GM23338 (cell line): ENCODE measurements at regions not wholly inside any gene's neighbourhood (a gene's known extent, or its start where the extent isn't known, plus 50 kb on each side); places are given as distances from the start of the nearest gene placed in this dataset.

Experiments
- ATAC-seq: fragments of 200-7000 bp; cut with Tn5 transposase; 3 replicates; pipeline ENCODE4 v1.9.1; 2020
- DNase-seq: peaks from one replicate; pipeline ENCODE4 v3.0.0-alpha.2; 2015; ENCODE audit warnings: low spot score
- H2AFZ ChIP-seq: fragments of 200-600 bp; sonication (generic); 2 replicates; pipeline ENCODE4 v1.8.0; 2016; ENCODE audit warnings: antibody characterized with exemption, mild to moderate bottlenecking, moderate library complexity
- H3F3A ChIP-seq: fragments of 200-600 bp; sonication (generic); replicated peaks from 2 replicates; pipeline ENCODE4 v1.8.0; 2017; ENCODE audit warnings: antibody characterized with exemption, mixed run types, low read depth
- H3K27ac ChIP-seq: fragments of 200-600 bp; sonication (generic); 2 replicates; pipeline ENCODE4 v1.6.1; 2016; ENCODE audit warnings: low read depth
- H3K27me3 ChIP-seq: fragments of 200-600 bp; sonication (generic); 2 replicates; pipeline ENCODE4 v1.8.0; 2016; ENCODE audit warnings: mild to moderate bottlenecking, mixed run types, moderate library complexity; ENCODE audit not compliant: insufficient read depth
- H3K36me3 ChIP-seq: fragments of 200-600 bp; sonication (generic); 2 replicates; pipeline ENCODE4 v1.8.0; 2016; ENCODE audit warnings: mild to moderate bottlenecking; ENCODE audit not compliant: insufficient read depth
- H3K4me1 ChIP-seq: fragments of 200-600 bp; sonication (generic); 2 replicates; pipeline ENCODE4 v1.8.0; 2016; ENCODE audit warnings: mild to moderate bottlenecking, moderate library complexity; ENCODE audit not compliant: insufficient read depth
- H3K4me2 ChIP-seq: fragments of 200-600 bp; sonication (generic); 2 replicates; pipeline ENCODE4 v1.7.1; 2017; ENCODE audit warnings: mixed run types
- H3K4me3 ChIP-seq: fragments of 200-600 bp; sonication (generic); 2 replicates; pipeline ENCODE4 v1.6.1; 2016; ENCODE audit warnings: mixed run types
- H3K79me2 ChIP-seq: fragments of 200-600 bp; sonication (generic); replicated peaks from 2 replicates; pipeline ENCODE4 v1.8.0; 2017; ENCODE audit warnings: mild to moderate bottlenecking; ENCODE audit not compliant: insufficient read depth
- H3K9me2 ChIP-seq: fragments of 200-600 bp; sonication (generic); 2 replicates; pipeline ENCODE4 v1.8.0; 2017; ENCODE audit not compliant: insufficient read depth
- H4K20me1 ChIP-seq: fragments of 200-600 bp; sonication (generic); replicated peaks from 2 replicates; pipeline ENCODE4 v1.8.0; 2017; ENCODE audit warnings: mild to moderate bottlenecking; ENCODE audit not compliant: insufficient read depth
- H3K27ac Mint-ChIP-seq: 2 replicates; pipeline ENCODE4 v1.8.0; 2020; ENCODE audit warnings: inconsistent platforms, mild to moderate bottlenecking, moderate library complexity, mixed read lengths
- H3K27me3 Mint-ChIP-seq: 3 replicates; pipeline ENCODE4 v1.8.0; 2022; ENCODE audit warnings: low read depth, mild to moderate bottlenecking, moderate library complexity, mixed read lengths, inconsistent platforms; ENCODE audit not compliant: insufficient read depth, poor library complexity
- H3K36me3 Mint-ChIP-seq: 3 replicates; pipeline ENCODE4 v1.8.0; 2021; ENCODE audit warnings: low read depth, mild to moderate bottlenecking, inconsistent platforms, moderate library complexity, mixed read lengths
- H3K4me1 Mint-ChIP-seq: 3 replicates; pipeline ENCODE4 v1.8.0; 2020; ENCODE audit warnings: mild to moderate bottlenecking, inconsistent platforms, mixed read lengths
- H3K4me3 Mint-ChIP-seq: 3 replicates; pipeline ENCODE4 v1.8.0; 2021; ENCODE audit warnings: moderate library complexity, mild to moderate bottlenecking, inconsistent platforms, mixed read lengths
- H3K9me3 Mint-ChIP-seq: 3 replicates; pipeline ENCODE4 v1.8.0; 2020; ENCODE audit warnings: moderate library complexity, mild to moderate bottlenecking, inconsistent platforms, mixed read lengths
- EZH2 ChIP-seq: fragments of 200-600 bp; sonication (generic); IDR thresholded peaks from one replicate; pipeline ENCODE4 v1.8.0; 2017; ENCODE audit warnings: antibody characterized with exemption, mild to moderate bottlenecking, low read depth; ENCODE audit not compliant: unreplicated experiment
- EZH2phosphoT487 ChIP-seq: fragments of 200-600 bp; sonication (generic); IDR thresholded peaks from one replicate; pipeline ENCODE4 v1.8.1; 2018; ENCODE audit warnings: antibody characterized with exemption; ENCODE audit not compliant: unreplicated experiment
- JUNB ChIP-seq: IDR thresholded peaks from one replicate; pipeline ENCODE4 v1.6.1; 2016; ENCODE audit warnings: antibody characterized with exemption; ENCODE audit not compliant: unreplicated experiment
- NANOG ChIP-seq: IDR thresholded peaks from 2 replicates; pipeline ENCODE4 v1.6.1; 2016; ENCODE audit warnings: antibody characterized with exemption, borderline replicate concordance
- POLR2AphosphoS5 ChIP-seq: IDR thresholded peaks from 2 replicates; pipeline ENCODE4 v1.6.1; 2016; ENCODE audit warnings: antibody characterized with exemption, low read depth
- STAT1 ChIP-seq: IDR thresholded peaks from one replicate; pipeline ENCODE4 v1.6.1; 2016; ENCODE audit warnings: antibody characterized with exemption; ENCODE audit not compliant: unreplicated experiment
- ZNF114 ChIP-seq: fragments of 250-450 bp; sonication (Bioruptor Pico); IDR thresholded peaks from 2 replicates; pipeline ENCODE4 v1.5.0; 2020; ENCODE audit warnings: mild to moderate bottlenecking, moderate library complexity
- ZNF331 ChIP-seq: fragments of 250-450 bp; sonication (Bioruptor Pico); IDR thresholded peaks from 2 replicates; pipeline ENCODE4 v1.5.0; 2020; ENCODE audit warnings: low read depth, mild to moderate bottlenecking, moderate library complexity
- TF ChIP-seq, protein P1 (sequence below): fragments of 250-450 bp; sonication (Bioruptor Pico); IDR thresholded peaks from 2 replicates; pipeline ENCODE4 v1.5.0; 2020; ENCODE audit warnings: mild to moderate bottlenecking, moderate library complexity
- TF ChIP-seq, protein P2 (sequence below): IDR thresholded peaks from one replicate; pipeline ENCODE4 v1.6.1; 2018; ENCODE audit warnings: antibody characterized with exemption; ENCODE audit not compliant: unreplicated experiment
- TF ChIP-seq, protein P3 (sequence below), 2 experiments: fragments of 200-600 bp in 1 of 2; sonication (generic) in 1 of 2; conservative IDR thresholded peaks; 2 replicates each; pipeline versions ENCODE4 v1.5.1 to v1.6.1; 2016 to 2017; ENCODE audit warnings: antibody characterized with exemption in 2 of 2, low read depth in 2 of 2, mild to moderate bottlenecking in 2 of 2, moderate library complexity in 1 of 2
- TF ChIP-seq, protein P4 (sequence below): IDR thresholded peaks from 2 replicates; pipeline ENCODE4 v1.6.1; 2016; ENCODE audit warnings: antibody characterized with exemption

DNA sequence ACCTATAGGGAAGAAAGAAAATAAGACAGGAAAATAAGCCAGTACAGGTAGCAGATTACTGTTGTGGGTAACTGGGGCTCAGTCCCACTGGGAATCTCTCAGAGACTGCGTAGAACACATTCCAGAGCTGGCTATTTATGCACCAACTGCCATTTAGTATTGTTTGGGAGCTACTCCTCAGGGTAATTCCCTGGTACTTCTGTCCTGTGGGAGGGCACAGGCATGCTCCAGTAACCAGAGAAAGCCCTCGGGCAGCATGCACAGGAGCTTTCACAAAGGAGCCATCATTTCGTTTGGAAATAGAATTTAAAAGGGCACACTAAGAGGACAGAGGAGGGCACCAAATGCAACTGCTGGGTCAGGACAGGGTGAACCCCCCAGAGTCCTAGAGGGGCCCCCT is 148.0 kb upstream of the LRFN2 start (continued):
- TF ChIP-seq, protein P1, sequence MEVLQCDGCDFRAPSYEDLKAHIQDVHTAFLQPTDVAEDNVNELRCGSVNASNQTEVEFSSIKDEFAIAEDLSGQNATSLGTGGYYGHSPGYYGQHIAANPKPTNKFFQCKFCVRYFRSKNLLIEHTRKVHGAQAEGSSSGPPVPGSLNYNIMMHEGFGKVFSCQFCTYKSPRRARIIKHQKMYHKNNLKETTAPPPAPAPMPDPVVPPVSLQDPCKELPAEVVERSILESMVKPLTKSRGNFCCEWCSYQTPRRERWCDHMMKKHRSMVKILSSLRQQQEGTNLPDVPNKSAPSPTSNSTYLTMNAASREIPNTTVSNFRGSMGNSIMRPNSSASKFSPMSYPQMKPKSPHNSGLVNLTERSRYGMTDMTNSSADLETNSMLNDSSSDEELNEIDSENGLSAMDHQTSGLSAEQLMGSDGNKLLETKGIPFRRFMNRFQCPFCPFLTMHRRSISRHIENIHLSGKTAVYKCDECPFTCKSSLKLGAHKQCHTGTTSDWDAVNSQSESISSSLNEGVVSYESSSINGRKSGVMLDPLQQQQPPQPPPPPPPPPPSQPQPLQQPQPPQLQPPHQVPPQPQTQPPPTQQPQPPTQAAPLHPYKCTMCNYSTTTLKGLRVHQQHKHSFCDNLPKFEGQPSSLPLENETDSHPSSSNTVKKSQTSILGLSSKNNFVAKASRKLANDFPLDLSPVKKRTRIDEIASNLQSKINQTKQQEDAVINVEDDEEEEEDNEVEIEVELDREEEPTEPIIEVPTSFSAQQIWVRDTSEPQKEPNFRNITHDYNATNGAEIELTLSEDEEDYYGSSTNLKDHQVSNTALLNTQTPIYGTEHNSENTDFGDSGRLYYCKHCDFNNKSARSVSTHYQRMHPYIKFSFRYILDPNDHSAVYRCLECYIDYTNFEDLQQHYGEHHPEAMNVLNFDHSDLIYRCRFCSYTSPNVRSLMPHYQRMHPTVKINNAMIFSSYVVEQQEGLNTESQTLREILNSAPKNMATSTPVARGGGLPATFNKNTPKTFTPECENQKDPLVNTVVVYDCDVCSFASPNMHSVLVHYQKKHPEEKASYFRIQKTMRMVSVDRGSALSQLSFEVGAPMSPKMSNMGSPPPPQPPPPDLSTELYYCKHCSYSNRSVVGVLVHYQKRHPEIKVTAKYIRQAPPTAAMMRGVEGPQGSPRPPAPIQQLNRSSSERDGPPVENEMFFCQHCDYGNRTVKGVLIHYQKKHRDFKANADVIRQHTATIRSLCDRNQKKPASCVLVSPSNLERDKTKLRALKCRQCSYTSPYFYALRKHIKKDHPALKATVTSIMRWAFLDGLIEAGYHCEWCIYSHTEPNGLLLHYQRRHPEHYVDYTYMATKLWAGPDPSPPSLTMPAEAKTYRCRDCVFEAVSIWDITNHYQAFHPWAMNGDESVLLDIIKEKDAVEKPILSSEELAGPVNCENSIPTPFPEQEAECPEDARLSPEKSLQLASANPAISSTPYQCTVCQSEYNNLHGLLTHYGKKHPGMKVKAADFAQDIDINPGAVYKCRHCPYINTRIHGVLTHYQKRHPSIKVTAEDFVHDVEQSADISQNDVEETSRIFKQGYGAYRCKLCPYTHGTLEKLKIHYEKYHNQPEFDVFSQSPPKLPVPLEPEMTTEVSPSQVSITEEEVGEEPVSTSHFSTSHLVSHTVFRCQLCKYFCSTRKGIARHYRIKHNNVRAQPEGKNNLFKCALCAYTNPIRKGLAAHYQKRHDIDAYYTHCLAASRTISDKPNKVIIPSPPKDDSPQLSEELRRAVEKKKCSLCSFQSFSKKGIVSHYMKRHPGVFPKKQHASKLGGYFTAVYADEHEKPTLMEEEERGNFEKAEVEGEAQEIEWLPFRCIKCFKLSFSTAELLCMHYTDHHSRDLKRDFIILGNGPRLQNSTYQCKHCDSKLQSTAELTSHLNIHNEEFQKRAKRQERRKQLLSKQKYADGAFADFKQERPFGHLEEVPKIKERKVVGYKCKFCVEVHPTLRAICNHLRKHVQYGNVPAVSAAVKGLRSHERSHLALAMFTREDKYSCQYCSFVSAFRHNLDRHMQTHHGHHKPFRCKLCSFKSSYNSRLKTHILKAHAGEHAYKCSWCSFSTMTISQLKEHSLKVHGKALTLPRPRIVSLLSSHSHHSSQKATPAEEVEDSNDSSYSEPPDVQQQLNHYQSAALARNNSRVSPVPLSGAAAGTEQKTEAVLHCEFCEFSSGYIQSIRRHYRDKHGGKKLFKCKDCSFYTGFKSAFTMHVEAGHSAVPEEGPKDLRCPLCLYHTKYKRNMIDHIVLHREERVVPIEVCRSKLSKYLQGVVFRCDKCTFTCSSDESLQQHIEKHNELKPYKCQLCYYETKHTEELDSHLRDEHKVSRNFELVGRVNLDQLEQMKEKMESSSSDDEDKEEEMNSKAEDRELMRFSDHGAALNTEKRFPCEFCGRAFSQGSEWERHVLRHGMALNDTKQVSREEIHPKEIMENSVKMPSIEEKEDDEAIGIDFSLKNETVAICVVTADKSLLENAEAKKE: no peak
- TF ChIP-seq, protein P2, sequence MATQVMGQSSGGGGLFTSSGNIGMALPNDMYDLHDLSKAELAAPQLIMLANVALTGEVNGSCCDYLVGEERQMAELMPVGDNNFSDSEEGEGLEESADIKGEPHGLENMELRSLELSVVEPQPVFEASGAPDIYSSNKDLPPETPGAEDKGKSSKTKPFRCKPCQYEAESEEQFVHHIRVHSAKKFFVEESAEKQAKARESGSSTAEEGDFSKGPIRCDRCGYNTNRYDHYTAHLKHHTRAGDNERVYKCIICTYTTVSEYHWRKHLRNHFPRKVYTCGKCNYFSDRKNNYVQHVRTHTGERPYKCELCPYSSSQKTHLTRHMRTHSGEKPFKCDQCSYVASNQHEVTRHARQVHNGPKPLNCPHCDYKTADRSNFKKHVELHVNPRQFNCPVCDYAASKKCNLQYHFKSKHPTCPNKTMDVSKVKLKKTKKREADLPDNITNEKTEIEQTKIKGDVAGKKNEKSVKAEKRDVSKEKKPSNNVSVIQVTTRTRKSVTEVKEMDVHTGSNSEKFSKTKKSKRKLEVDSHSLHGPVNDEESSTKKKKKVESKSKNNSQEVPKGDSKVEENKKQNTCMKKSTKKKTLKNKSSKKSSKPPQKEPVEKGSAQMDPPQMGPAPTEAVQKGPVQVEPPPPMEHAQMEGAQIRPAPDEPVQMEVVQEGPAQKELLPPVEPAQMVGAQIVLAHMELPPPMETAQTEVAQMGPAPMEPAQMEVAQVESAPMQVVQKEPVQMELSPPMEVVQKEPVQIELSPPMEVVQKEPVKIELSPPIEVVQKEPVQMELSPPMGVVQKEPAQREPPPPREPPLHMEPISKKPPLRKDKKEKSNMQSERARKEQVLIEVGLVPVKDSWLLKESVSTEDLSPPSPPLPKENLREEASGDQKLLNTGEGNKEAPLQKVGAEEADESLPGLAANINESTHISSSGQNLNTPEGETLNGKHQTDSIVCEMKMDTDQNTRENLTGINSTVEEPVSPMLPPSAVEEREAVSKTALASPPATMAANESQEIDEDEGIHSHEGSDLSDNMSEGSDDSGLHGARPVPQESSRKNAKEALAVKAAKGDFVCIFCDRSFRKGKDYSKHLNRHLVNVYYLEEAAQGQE: no peak
- TF ChIP-seq ZNF331 (CRISPR knock-in tag): no peak

DNA sequence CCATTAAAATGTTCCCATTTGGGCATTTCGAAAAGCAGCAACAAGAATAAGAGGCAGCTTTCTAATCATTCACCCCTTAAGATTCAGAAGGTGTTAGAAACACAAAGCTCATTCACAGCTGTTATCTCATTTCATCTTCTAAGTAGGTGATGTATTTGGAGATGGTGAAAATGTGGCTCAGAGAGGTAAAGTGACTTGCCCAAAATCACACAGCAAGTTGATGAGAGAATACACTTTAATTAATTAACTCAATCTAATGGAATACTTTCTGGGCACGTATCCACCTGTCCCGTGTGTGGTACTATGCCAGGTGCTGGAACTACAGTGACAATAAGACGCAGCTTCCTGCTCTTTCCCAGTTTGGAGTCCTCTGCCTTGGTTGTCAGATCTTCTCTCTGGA is 147.4 kb upstream of the LRFN2 start:
- DNase-seq (no peak), ATAC-seq (no peak)
- Histone ChIP-seq H2AFZ (no peak overlapping the region), H3K9me2 (no peaks in the 10 kb centered on the region), H3K27ac (no peak overlapping the region), H3K36me3 (no peaks in the 10 kb centered on the region), H3K4me3 (no peak overlapping the region), H3K4me1 (peaks cover 17% of the 10 kb centered on the region), H3K79me2 (no peaks in the 10 kb centered on the region), H3F3A (no peaks in the 10 kb centered on the region), H3K27me3 (no peaks in the 10 kb centered on the region), H3K4me2 (no peak overlapping the region), H4K20me1 (no peaks in the 10 kb centered on the region)
- Mint-ChIP-seq H3K36me3 (no peaks in the 10 kb centered on the region), H3K27me3 (peaks cover 13% of the 10 kb centered on the region), H3K9me3 (no peaks in the 10 kb centered on the region), H3K27ac (no peak overlapping the region), H3K4me3 (no peak overlapping the region), H3K4me1 (peaks cover 16% of the 10 kb centered on the region)
- TF ChIP-seq, protein P3, sequence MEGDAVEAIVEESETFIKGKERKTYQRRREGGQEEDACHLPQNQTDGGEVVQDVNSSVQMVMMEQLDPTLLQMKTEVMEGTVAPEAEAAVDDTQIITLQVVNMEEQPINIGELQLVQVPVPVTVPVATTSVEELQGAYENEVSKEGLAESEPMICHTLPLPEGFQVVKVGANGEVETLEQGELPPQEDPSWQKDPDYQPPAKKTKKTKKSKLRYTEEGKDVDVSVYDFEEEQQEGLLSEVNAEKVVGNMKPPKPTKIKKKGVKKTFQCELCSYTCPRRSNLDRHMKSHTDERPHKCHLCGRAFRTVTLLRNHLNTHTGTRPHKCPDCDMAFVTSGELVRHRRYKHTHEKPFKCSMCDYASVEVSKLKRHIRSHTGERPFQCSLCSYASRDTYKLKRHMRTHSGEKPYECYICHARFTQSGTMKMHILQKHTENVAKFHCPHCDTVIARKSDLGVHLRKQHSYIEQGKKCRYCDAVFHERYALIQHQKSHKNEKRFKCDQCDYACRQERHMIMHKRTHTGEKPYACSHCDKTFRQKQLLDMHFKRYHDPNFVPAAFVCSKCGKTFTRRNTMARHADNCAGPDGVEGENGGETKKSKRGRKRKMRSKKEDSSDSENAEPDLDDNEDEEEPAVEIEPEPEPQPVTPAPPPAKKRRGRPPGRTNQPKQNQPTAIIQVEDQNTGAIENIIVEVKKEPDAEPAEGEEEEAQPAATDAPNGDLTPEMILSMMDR (conservative IDR thresholded peaks at IDR 0.05; ENCODE audit: low read depth in 2 of 2): no peak
- TF ChIP-seq, protein P4, sequence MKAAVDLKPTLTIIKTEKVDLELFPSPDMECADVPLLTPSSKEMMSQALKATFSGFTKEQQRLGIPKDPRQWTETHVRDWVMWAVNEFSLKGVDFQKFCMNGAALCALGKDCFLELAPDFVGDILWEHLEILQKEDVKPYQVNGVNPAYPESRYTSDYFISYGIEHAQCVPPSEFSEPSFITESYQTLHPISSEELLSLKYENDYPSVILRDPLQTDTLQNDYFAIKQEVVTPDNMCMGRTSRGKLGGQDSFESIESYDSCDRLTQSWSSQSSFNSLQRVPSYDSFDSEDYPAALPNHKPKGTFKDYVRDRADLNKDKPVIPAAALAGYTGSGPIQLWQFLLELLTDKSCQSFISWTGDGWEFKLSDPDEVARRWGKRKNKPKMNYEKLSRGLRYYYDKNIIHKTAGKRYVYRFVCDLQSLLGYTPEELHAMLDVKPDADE: no peak
- no peak for TF ChIP-seq ZNF114
- no peak for TF ChIP-seq NANOG
- TF ChIP-seq EZH2phosphoT487: no peak
- no peak for TF ChIP-seq POLR2AphosphoS5
- no peak for TF ChIP-seq EZH2
- no peak for TF ChIP-seq JUNB
- no peak for TF ChIP-seq STAT1
